HG02852 (cell line): ENCODE measurements at regions not wholly inside any gene's neighbourhood (a gene's known extent, or its start where the extent isn't known, plus 50 kb on each side); places are given as distances from the start of the nearest gene placed in this dataset.
"Not testable (repeated sequence)": the region's sequence is repeated elsewhere in the genome, so short reads cannot be mapped to it uniquely, and the experiment has no call there.

Experiments
- ATAC-seq: cut with Tn5 transposase; IDR thresholded peaks from one replicate; pipeline ENCODE4 v1.9.1; 2021; ENCODE audit warnings: mild to moderate bottlenecking, moderate library complexity; ENCODE audit not compliant: unreplicated experiment

DNA sequence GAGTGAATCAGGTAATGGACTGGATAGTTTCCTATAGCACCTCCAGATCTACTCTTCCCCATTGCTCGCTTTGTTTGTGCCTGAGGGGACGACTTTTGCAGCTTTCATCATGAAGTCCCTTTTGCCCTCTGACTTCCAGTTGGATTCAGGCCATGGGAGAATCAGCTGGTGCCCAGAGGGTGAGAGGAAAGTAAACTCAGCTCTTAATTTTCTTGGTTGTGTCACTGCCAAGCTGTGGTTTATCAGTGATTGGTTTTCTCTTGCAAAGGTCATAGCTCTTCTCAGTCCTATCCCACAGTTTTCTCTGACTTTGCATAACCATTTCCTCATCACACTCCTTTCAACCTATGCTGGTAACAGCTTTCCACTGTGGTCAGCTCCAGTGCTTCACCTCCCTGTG is 200.1 kb downstream of the KCNJ2 start:
- ATAC-seq: no peak

DNA sequence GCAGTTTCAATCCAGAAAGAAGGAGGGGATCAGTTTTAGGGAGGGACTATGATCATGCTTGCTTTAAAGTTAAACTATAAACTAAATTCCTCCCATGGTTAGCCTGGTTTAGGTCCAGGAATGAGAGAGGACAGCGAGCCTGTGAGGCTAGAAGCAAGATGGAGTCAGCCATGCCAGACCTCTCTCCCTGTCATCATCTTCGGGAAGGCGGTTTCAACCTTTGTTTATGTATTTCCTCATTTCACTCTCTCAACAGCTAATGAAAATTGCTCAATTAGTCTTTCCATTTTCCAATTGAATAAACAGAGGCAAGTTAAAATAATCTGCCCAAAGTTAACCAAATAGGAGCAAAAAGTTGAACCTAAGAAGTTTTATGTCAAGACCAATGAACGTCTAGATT is 201.5 kb downstream of the KCNJ2 start:
- no peak for ATAC-seq

GRCh38 chr17:70373369-70373768 is 204.0 kb downstream of the KCNJ2 start:
- no peak for ATAC-seq

DNA sequence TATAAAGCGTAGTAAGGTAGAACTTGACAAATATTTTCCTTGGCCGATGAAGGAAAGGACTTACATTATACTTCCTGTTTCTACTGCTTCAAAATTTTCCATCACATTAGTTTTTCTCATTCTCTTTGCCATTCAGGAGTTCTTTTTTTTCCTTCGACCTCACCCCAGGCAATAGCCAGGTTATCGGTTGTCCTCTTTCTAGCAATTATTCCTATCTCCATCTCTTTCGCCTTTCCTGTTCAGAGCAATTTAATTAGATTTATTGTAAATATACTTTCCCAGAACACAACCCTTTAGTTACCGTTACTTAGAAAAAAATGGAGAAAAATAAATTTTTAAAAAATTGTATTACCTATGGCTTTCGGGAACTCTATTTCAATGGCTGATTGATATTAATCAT is 205.2 kb downstream of the KCNJ2 start:
- ATAC-seq: no peak

DNA sequence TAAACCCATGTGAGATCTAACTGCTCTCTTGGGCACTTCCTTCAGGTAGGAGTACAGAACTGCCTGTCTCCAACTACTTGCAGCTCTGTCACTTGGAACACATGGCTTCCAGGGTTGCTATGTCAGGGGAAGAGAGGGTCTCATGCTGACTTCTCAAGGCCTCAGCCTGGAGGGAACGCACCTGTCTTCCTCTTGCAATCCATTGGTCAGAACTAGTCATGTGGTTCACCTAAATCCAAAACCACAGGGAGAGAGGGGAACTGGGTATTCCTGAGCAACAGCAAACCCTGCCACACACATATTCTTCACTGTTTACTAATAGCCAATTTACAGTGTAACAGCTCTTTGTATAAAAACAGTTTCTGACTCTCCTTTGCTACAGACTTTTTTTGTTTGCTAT is 206.1 kb downstream of the KCNJ2 start:
- no peak for ATAC-seq

- no peak for ATAC-seq
These were observed 206.8 kb downstream of the KCNJ2 start for GRCh38 chr17:70375813-70376770.

DNA sequence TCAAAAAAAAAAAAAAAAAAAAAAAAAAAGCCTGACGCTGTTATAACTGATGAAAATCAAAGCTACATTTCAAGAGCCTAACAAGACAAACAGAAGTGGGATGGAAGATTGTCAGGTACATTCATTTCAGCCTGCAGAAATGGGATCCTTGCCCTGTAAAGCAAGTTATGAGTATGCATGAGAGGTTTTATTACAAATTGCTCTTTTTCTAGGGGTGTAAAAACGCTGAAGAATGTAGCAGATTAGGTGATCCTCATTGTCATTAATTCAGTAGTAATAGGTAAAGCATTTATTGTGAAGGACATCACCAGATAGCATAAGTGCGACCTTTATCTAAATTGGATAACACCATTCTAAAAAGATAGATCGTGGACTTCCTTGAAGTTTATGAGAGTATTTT is 208.3 kb downstream of the KCNJ2 start:
- ATAC-seq: no peak

- no peak for ATAC-seq
These were observed 208.7 kb downstream of the KCNJ2 start for GRCh38 chr17:70378076-70378475.

GRCh38 chr17:70379945-70380344 is 210.6 kb downstream of the KCNJ2 start:
- no peak for ATAC-seq

DNA sequence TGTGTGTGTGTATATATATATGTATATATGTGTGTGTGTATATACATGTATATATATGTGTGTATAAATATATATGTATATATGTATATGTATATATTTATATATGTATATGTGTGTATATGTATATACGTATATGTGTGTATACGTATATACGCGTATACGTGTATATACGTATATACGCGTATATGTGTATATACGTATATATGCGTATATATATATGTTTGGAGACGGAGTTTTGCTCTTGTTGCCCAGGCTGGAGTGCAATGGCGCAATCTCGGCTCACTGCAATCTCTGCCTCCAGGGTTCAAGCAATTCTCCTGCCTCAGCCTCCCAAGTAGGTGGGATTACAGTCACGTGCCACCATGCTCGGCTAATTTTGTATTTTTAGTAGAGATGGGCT is 212.6 kb downstream of the KCNJ2 start:
- ATAC-seq: not testable (repeated sequence)

DNA sequence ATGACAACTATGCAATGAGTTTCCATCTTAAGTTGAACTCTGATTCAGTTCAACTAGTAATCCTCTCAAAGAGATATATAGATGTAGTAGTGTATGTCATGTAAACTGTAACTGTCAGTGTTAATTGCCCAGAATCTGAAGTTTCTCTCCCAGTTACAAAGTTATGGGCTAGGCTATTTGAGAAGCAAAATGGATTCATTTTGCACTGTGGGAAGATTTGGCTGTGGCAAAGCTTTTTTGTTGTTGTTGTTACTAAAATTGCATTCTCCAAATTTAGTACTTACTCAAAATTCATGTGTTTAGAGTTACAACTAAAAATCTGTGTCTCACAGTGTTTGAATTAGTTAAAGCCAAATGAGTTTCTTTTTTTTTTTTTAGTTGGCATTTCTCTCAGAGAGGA is 219.0 kb downstream of the KCNJ2 start:
- ATAC-seq: no peak

DNA sequence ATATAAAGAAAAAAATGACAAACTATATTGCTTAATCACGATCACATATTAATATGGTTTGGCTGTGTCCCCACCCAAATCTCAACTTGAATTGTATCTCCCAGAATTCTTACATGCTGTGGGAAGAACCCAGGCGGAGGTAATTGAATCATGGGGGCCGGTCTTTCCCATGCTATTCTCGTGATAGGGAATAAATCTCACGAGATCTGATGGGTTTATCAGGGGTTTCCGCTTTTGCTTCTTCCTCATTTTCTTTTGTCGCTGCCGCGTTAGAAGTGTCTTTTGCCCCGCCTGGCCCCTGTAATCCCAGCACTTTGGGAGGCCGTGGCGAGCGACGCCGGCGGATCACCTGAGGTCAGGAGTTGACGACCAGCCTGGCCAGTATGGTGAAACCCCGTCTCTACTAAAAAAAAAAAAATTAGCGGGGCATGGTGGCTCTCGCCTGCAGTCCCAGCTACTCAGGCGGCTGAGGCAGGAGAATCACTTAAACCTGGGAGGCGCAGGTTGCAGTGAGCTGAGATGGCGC is 220.0 kb downstream of the KCNJ2 start:
- ATAC-seq: not testable (repeated sequence)

DNA sequence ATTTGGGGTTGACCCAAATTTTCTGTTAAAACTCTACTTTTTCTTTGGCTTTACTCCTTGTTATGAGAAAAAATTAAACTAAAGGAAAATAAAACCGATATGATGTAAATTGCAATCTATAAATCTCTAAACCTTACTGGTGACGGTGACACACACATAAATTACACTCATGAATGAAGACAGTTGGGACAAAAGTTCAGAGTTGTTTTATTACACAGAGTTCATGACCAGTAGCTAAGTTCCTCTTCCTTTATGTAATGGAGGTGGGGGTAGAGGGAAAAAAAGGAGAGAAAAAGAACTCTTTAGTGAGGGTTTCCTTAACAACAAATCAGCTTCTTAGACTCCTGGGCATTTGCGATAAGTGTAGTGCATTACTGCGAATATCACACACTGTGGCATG is 220.7 kb downstream of the KCNJ2 start:
- no peak for ATAC-seq

DNA sequence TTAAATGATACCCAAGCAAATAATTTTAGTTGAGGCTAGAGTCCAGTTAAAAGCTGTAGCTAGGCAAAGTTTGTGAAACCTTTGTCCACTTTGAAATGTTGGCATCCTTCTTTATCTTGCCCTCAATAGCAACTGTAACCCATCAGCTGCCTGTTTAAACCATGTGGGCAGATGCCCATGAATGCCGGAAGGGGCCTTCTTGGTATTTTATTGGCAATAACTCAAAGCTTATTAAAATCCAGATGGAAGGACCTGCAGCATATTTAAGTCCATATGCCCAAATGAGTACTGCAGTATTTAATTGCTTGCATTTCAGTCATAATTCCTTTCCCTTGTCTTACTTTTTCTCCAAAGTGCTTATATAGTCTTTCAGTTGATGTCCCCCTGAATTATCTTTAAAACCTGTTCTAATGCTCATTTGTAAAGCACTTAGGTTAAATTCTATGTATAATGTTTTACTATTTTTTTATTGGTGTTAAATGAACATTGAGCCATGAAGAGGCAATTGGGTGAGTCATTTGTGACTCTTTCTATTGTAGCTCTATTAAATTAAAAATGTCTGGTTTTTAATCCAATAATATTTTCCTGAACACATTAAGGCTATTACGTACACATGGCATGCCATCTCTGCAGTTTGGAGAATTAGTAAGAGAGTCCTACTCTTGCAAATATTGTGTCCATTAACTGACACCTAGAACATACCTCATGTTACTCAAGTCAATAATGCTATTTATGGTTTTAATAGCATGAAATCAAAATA is 225.3 kb downstream of the KCNJ2 start:
- ATAC-seq: no peak

DNA sequence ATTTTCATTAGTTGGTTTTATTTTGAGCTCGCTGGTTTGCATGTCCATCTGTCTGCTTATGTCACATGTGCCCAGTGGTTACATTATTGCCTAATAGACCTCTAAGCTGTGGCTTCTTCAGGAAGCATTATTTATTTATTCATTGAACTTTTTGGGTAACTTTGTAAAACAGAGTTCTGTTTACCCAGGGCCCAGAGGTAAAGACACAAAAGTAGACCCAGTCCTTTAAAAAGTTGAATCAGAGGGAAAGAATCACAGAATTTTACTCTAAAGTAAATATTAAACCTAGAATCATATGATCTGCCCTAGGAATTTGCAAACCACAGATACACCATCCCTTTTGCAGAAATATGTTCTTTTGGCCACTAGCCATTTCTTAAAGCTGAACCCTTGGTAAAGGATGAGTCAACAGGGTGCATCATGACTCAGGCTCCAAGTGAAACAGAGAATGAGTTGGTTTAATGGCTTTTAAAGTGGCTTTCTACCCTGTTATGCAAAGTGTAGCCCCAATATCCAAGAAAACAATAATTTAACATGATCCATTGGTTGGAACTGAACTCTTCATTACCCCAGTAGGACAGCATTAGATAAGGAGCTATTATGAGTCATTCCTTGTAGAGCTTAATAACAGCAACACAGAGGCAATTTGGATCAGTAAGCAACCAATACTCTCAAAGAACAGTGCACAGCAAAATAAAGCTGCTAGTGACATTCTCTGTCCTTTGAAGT is 236.3 kb downstream of the KCNJ2 start:
- no peak for ATAC-seq

DNA sequence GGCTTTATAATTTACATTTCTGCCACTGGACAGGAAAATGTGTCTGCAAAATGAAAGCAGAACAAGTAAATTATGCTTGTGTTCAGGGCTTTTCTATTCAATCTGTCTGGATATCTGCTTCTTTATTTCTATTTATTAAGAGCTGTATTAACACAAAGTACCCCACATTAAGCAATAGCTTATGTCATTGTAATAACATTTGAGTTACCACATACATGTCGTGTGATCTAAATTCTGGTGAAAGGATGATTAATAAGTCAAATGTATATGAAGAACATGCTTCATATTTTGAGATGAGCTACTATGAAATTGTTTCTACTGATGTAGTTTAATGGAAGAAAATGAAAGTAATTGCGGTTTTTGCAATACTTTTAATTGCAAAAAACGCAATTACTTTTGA is 238.2 kb downstream of the KCNJ2 start:
- ATAC-seq: no peak

GRCh38 chr17:70408768-70409167 is 239.4 kb downstream of the KCNJ2 start:
- ATAC-seq: no peak

DNA sequence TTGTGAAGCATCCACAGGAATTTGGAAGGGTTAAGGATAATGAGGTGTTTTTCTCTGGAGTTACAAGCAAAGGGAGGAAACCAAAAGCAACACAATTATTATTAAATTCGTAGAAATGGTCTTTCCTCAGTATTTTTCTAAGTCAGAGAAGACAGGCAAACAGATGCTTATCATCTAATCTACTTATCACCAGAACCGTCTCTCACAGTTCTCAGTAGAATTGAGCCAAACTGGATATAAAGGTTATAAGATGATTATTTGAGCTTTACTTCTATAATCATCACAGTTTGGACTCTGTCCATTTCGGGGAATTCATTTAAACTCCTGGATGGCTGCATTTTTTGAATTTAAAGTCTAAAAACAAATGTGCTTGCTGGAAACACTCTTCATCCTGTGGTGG is 245.0 kb downstream of the KCNJ2 start:
- no peak for ATAC-seq

DNA sequence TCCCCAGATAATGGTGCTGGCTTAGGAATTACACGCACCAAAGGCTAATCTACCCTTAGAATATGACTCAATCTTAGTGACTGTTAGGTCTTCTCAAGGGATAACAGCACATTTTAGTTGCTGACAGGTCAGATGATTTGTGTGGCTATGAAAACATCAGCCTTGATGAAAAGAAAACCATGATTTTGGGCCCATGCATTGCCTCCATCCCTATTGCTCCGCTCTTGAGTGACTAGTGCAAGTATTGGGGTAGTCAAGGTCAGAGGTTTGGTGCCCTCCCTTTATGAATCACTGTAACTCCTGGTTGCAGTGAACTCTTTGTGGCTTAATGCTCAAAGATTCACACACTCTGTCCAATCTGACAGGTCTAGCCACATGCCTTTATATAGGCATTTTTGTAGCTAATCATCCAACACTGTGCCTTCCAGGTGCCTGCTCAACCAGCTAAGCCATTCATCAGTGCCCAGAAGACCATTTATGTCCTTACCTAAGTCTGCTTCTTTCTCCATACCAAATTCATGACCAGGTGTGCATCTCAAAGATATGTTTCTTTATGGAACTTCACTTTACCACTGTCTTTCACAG is 251.6 kb downstream of the KCNJ2 start:
- ATAC-seq: no peak

- no peak for ATAC-seq
These were observed 253.5 kb downstream of the KCNJ2 start for GRCh38 chr17:70422862-70423261.

- no peak for ATAC-seq
These were observed 254.2 kb downstream of the KCNJ2 start for GRCh38 chr17:70423562-70423961.
